Tibial artery (tissue), 4 donors: ENCODE measurements at regions not wholly inside any gene's neighbourhood (a gene's known extent, or its start where the extent isn't known, plus 50 kb on each side); places are given as distances from the start of the nearest gene placed in this dataset.

Experiments
- DNase-seq, 2 donors: peaks; one replicate each; pipeline ENCODE4 v3.0.0-alpha.2; 2019
- H3K27ac ChIP-seq, 2 donors: fragments of 200-600 bp; sonication (generic) in 1 of 2; 1 replicate in 1 of 2; 2 replicates in 1 of 2; pipeline ENCODE4 v1.5.1; 2018 to 2019; ENCODE audit warnings: mild to moderate bottlenecking in 1 of 2
- H3K27me3 ChIP-seq, 2 donors: fragments of 200-600 bp; sonication (generic) in 1 of 2; one replicate each; pipeline versions ENCODE4 v1.5.1 to v1.6.0; 2016 to 2019
- H3K36me3 ChIP-seq, 3 donors: fragments of 200-600 bp; sonication (generic) in 2 of 3; one replicate each; pipeline ENCODE4 v1.5.1; 2016 to 2019; ENCODE audit warnings: mild to moderate bottlenecking in 2 of 3
- H3K4me1 ChIP-seq, 4 donors: fragments of 200-600 bp; sonication (generic) in 2 of 4; 1 replicate in 3 of 4; 2 replicates in 1 of 4; pipeline ENCODE4 v1.5.1; 2016 to 2019
- H3K4me3 ChIP-seq, 2 donors: fragments of 200-600 bp; sonication (generic) in 1 of 2; 1 replicate in 1 of 2; 2 replicates in 1 of 2; pipeline ENCODE4 v1.5.1; 2018 to 2019; ENCODE audit warnings: mild to moderate bottlenecking in 2 of 2
- H3K9me3 ChIP-seq, 3 donors: fragments of 200-600 bp; sonication (generic) in 1 of 3; one replicate each; pipeline ENCODE4 v1.5.1; 2016 to 2019
- intact Hi-C: fragments of 100-400 bp; cut with DNase I; formaldehyde crosslinking; loops from one replicate; pipeline ENCODE4 v1.15.0; 2023; ENCODE audit warnings: low total_unique reads
- TF ChIP-seq, protein P1 (sequence below), 2 experiments: fragments of 200-600 bp in 1 of 2; fragments of 450-650 bp in 1 of 2; IDR thresholded peaks; one replicate each; pipeline ENCODE4 v1.5.1; 2017 to 2019; ENCODE audit warnings: antibody characterized with exemption in 2 of 2, mild to moderate bottlenecking in 1 of 2, moderate library complexity in 1 of 2

DNA sequence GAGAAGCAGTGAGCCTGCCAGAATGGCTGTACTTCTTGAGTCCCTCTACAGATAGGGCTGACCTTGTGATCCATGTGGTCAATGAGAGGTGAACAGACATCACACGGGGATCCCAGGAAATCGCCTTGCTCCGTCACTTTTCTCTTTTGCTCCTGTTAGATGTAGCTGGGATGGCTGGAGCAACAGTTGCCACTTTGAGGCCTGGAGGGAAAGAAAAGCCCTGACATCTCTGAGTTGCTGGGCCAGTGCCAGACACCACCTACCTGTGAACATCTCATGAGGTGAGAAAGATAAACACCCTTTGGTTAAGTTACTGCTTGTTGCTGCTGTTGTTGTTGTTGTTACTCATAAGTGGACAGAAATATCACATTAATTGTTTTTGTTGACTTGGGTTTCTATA is 840.3 kb downstream of the TBC1D22A start:
- H3K27ac ChIP-seq = no peak overlapping the region
- no peaks in the 10 kb centered on the region for H3K9me3 ChIP-seq
- DNase-seq = peak in 1 of 2 donors; percentile 5
- no peaks in the 10 kb centered on the region for H3K4me1 ChIP-seq
- intact Hi-C loops = no loop called here
- no peaks in the 10 kb centered on the region for H3K36me3 ChIP-seq
- TF ChIP-seq, protein P1, sequence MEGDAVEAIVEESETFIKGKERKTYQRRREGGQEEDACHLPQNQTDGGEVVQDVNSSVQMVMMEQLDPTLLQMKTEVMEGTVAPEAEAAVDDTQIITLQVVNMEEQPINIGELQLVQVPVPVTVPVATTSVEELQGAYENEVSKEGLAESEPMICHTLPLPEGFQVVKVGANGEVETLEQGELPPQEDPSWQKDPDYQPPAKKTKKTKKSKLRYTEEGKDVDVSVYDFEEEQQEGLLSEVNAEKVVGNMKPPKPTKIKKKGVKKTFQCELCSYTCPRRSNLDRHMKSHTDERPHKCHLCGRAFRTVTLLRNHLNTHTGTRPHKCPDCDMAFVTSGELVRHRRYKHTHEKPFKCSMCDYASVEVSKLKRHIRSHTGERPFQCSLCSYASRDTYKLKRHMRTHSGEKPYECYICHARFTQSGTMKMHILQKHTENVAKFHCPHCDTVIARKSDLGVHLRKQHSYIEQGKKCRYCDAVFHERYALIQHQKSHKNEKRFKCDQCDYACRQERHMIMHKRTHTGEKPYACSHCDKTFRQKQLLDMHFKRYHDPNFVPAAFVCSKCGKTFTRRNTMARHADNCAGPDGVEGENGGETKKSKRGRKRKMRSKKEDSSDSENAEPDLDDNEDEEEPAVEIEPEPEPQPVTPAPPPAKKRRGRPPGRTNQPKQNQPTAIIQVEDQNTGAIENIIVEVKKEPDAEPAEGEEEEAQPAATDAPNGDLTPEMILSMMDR (IDR thresholded peaks at IDR 0.05) = no peak
- no peak overlapping the region for H3K4me3 ChIP-seq
- peaks cover 0 to 11% of the 10 kb centered on the region in 2 donors for H3K27me3 ChIP-seq

GRCh38 chr22:47601666-47602065 is 839.2 kb downstream of the TBC1D22A start:
- Histone ChIP-seq H3K27me3 (peaks cover 0 to 11% of the 10 kb centered on the region in 2 donors), H3K27ac (no peak overlapping the region), H3K4me1 (no peaks in the 10 kb centered on the region), H3K36me3 (no peaks in the 10 kb centered on the region), H3K4me3 (no peak overlapping the region), H3K9me3 (no peaks in the 10 kb centered on the region)
- intact Hi-C loops = no loop called here
- DNase-seq = peak in 1 of 2 donors; percentile 12
- TF ChIP-seq, protein P1 (IDR thresholded peaks at IDR 0.05) = no peak

DNA sequence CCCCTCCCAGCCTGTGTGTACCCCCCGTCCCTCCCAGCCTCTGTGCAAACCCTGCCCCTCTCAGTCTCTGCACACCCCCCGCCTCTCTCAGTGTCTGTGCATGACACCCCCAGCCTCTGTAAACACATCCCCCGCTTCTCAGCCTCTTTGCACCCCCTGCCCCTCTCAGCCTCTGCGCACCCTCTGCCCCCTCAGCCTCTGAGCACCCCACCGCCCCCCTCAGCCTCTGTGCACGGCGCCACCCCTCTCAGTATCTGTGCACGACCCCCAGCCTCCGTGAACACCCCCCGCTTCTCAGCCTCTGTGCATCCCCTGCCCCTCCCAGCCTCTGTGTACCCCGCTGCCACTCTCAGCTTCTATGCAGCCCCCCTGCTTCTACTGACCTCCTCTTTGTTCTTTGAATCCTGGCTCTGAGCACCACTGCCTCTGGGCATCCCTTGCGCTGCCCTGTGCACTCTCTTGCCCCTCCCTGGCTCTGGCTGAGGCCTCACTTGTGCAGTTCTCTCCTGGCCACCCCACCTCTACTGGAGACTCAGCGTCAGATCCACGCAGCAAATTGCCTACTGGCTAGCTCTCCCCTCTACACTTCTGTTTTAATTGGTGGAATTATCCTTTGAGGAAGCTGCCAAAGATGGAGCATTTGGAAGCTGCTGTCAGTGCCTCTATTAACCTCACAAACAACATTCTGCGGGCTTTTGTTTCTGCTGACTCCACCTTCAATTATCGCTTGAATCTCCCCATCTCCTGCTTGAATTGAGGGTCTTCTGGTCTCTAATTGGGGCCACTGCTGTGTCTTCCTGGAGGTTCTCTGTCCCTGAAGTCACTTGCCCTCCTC is 838.6 kb downstream of the TBC1D22A start:
- Histone ChIP-seq H3K4me3 (no peak overlapping the region), H3K9me3 (no peaks in the 10 kb centered on the region), H3K36me3 (no peaks in the 10 kb centered on the region), H3K4me1 (no peaks in the 10 kb centered on the region), H3K27me3 (peaks cover 0 to 9% of the 10 kb centered on the region in 2 donors), H3K27ac (no peak overlapping the region)
- intact Hi-C loops = no loop called here
- no peak for DNase-seq
- TF ChIP-seq, protein P1 (IDR thresholded peaks at IDR 0.05) = no peak

- Histone ChIP-seq H3K27ac (no peak overlapping the region), H3K9me3 (no peaks in the 10 kb centered on the region), H3K4me1 (no peaks in the 10 kb centered on the region), H3K27me3 (peaks cover 0 to 7% of the 10 kb centered on the region in 2 donors), H3K36me3 (no peaks in the 10 kb centered on the region), H3K4me3 (no peak overlapping the region)
- intact Hi-C loops = no loop called here
- TF ChIP-seq, protein P1 (IDR thresholded peaks at IDR 0.05) = no peak
- DNase-seq = peak in 1 of 2 donors; percentile 10
Observed at GRCh38 chr22:47600281-47600680, 837.8 kb downstream of the TBC1D22A start.

DNA sequence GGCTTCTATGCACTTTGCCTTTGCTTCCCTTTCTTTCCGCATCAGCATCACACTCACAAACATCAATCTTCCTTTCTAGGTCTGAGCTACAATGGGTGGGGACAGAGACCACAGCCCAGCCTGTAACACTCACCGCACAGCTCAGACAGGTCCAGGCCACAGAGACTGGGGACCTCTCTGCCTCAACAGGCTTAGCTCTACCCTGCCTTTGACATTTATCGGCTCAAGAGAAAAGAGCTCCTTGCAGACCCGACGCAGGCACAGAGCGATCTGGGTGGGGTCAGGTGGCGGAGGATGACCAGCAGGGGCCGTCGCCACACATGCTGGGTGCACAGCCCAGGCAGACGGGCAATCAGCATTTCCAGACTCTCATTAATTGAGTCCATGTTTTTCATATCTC is 837.3 kb downstream of the TBC1D22A start:
- DNase-seq = peak in 1 of 2 donors; percentile 15
- Histone ChIP-seq H3K4me1 (no peaks in the 10 kb centered on the region), H3K4me3 (no peak overlapping the region), H3K36me3 (no peaks in the 10 kb centered on the region), H3K27me3 (peaks cover 0 to 7% of the 10 kb centered on the region in 2 donors), H3K9me3 (no peaks in the 10 kb centered on the region), H3K27ac (no peak overlapping the region)
- TF ChIP-seq, protein P1 (IDR thresholded peaks at IDR 0.05) = no peak
- intact Hi-C loops = no loop called here
